ENCODE measurements at regions not wholly inside any gene's neighbourhood (a gene's known extent, or its start where the extent isn't known, plus 50 kb on each side); places are given as distances from the start of the nearest gene placed in this dataset.

GRCh38 chr1:217053676-217054075 is 330.4 kb upstream of the ESRRG start:
- TF ChIP-seq POLR2AphosphoS5 (IDR thresholded peaks at IDR 0.05; ENCODE audit: low read depth, low read length) (no peak), POLR2A (IDR thresholded peaks at IDR 0.05; ENCODE audit: low read depth, low read length) (no peak), TAF1 (IDR thresholded peaks at IDR 0.05; ENCODE audit: borderline replicate concordance, low read depth, low read length) (no peak)

Data from GM12892 (cell line).